ENCODE measurements at regions not wholly inside any gene's neighbourhood (a gene's known extent, or its start where the extent isn't known, plus 50 kb on each side); places are given as distances from the start of the nearest gene placed in this dataset.

- TF ChIP-seq ZNF841 (CRISPR knock-in tag; IDR thresholded peaks at IDR 0.05; ENCODE audit: borderline replicate concordance) = no peak
- no peak for TF ChIP-seq ZNF260 (CRISPR knock-in tag; IDR thresholded peaks at IDR 0.05; ENCODE audit: borderline replicate concordance, low read depth)
- no peak for TF ChIP-seq ZNF496 (CRISPR knock-in tag; IDR thresholded peaks at IDR 0.05; ENCODE audit: insufficient replicate concordance)
- TF ChIP-seq SRY (CRISPR knock-in tag; IDR thresholded peaks at IDR 0.05) = no peak
- TF ChIP-seq ZNF235 (CRISPR knock-in tag; IDR thresholded peaks at IDR 0.05; ENCODE audit: borderline replicate concordance) = no peak
- peak; percentile 98 for TF ChIP-seq FOXJ3 (CRISPR knock-in tag; IDR thresholded peaks at IDR 0.05; ENCODE audit: borderline replicate concordance)
- TF ChIP-seq, protein P1, sequence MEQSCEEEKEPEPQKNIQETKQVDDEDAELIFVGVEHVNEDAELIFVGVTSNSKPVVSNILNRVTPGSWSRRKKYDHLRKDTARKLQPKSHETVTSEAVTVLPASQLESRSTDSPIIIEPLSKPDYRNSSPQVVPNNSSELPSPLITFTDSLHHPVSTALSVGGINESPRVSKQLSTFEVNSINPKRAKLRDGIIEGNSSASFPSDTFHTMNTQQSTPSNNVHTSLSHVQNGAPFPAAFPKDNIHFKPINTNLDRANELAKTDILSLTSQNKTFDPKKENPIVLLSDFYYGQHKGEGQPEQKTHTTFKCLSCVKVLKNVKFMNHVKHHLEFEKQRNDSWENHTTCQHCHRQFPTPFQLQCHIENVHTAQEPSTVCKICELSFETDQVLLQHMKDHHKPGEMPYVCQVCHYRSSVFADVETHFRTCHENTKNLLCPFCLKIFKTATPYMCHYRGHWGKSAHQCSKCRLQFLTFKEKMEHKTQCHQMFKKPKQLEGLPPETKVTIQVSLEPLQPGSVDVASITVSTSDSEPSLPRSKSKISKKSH (CRISPR knock-in tag; IDR thresholded peaks at IDR 0.05; ENCODE audit: borderline replicate concordance) = no peak
- TF ChIP-seq POLR2G (IDR thresholded peaks at IDR 0.05; ENCODE audit: low read depth, low read length) = peak; percentile 60
- TF ChIP-seq YEATS4 (CRISPR knock-in tag; IDR thresholded peaks at IDR 0.05; ENCODE audit: borderline replicate concordance) = no peak
- no peak for TF ChIP-seq ZNF800 (CRISPR knock-in tag; IDR thresholded peaks at IDR 0.05)
- peak; percentile 89 for TF ChIP-seq MBD4 (IDR thresholded peaks at IDR 0.05; ENCODE audit: borderline replicate concordance, low read length)
- no peak for TF ChIP-seq RORA (CRISPR knock-in tag; IDR thresholded peaks at IDR 0.05)
- TF ChIP-seq ZNF773 (CRISPR knock-in tag; IDR thresholded peaks at IDR 0.05; ENCODE audit: borderline replicate concordance) = no peak
- TF ChIP-seq TBL1XR1 (IDR thresholded peaks at IDR 0.05; ENCODE audit: borderline replicate concordance, low read length, partially characterized antibody) = peak; percentile 64
- TF ChIP-seq KDM3A (CRISPR knock-in tag; IDR thresholded peaks at IDR 0.05; ENCODE audit: low read depth) = no peak
- no peak for TF ChIP-seq REPIN1 (CRISPR knock-in tag; IDR thresholded peaks at IDR 0.05; ENCODE audit: borderline replicate concordance, low read depth)
- TF ChIP-seq JUN (CRISPR knock-in tag; IDR thresholded peaks at IDR 0.05) = peak; percentile 64; the same call in 1 of the 2 replicates
- TF ChIP-seq, protein P2, sequence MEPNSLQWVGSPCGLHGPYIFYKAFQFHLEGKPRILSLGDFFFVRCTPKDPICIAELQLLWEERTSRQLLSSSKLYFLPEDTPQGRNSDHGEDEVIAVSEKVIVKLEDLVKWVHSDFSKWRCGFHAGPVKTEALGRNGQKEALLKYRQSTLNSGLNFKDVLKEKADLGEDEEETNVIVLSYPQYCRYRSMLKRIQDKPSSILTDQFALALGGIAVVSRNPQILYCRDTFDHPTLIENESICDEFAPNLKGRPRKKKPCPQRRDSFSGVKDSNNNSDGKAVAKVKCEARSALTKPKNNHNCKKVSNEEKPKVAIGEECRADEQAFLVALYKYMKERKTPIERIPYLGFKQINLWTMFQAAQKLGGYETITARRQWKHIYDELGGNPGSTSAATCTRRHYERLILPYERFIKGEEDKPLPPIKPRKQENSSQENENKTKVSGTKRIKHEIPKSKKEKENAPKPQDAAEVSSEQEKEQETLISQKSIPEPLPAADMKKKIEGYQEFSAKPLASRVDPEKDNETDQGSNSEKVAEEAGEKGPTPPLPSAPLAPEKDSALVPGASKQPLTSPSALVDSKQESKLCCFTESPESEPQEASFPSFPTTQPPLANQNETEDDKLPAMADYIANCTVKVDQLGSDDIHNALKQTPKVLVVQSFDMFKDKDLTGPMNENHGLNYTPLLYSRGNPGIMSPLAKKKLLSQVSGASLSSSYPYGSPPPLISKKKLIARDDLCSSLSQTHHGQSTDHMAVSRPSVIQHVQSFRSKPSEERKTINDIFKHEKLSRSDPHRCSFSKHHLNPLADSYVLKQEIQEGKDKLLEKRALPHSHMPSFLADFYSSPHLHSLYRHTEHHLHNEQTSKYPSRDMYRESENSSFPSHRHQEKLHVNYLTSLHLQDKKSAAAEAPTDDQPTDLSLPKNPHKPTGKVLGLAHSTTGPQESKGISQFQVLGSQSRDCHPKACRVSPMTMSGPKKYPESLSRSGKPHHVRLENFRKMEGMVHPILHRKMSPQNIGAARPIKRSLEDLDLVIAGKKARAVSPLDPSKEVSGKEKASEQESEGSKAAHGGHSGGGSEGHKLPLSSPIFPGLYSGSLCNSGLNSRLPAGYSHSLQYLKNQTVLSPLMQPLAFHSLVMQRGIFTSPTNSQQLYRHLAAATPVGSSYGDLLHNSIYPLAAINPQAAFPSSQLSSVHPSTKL (CRISPR knock-in tag; IDR thresholded peaks at IDR 0.05) = peak; percentile 94
- TF ChIP-seq ZNF224 (CRISPR knock-in tag; IDR thresholded peaks at IDR 0.05) = no peak
- no peak for TF ChIP-seq FOXO4 (CRISPR knock-in tag; conservative IDR thresholded peaks at IDR 0.05)
- no peak for TF ChIP-seq ONECUT2 (CRISPR knock-in tag; IDR thresholded peaks at IDR 0.05)
Measured at GRCh38 chr14:65226824-65227604, 124.7 kb upstream of the MAX start (continued).
